ENCODE measurements at regions not wholly inside any gene's neighbourhood (a gene's known extent, or its start where the extent isn't known, plus 50 kb on each side); places are given as distances from the start of the nearest gene placed in this dataset.

DNA sequence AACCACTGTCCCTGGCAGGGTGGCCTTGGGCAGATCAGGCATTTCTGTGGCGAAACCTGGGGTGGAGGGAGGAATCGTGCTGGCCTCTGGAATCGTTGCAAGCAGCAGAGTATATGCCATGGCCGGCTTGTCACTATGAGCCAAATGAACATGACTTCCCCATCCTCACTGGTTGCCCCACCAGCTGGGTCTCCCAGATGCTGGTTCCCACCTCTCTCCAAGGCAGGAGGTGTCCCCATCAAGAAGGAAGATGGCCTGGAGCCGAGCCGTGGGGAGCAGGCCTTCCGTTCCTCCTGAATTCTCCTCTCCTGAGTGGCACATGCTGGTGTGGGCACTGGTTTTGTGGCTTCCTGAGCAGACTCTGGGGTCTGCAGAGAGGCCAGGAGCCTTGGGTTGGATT lies 60.2 kb upstream of the ACTRT2 start:
- Histone ChIP-seq H3K9me3 (no peaks in the 10 kb centered on the region), H3K4me3 (no peak overlapping the region), H3K36me3 (no peaks in the 10 kb centered on the region), H3K4me1 (no peaks in the 10 kb centered on the region), H3K27ac (no peak overlapping the region), H3K27me3 (no peaks in the 10 kb centered on the region)
- no peak for DNase-seq (ENCODE audit: extremely low spot score in 2 of 2)
- TF ChIP-seq POLR2A (IDR thresholded peaks at IDR 0.05) = no peak
- TF ChIP-seq POLR2AphosphoS5 (IDR thresholded peaks at IDR 0.05; ENCODE audit: insufficient read depth in 1 of 2, low read depth in 1 of 2) = no peak
- TF ChIP-seq, protein P1, sequence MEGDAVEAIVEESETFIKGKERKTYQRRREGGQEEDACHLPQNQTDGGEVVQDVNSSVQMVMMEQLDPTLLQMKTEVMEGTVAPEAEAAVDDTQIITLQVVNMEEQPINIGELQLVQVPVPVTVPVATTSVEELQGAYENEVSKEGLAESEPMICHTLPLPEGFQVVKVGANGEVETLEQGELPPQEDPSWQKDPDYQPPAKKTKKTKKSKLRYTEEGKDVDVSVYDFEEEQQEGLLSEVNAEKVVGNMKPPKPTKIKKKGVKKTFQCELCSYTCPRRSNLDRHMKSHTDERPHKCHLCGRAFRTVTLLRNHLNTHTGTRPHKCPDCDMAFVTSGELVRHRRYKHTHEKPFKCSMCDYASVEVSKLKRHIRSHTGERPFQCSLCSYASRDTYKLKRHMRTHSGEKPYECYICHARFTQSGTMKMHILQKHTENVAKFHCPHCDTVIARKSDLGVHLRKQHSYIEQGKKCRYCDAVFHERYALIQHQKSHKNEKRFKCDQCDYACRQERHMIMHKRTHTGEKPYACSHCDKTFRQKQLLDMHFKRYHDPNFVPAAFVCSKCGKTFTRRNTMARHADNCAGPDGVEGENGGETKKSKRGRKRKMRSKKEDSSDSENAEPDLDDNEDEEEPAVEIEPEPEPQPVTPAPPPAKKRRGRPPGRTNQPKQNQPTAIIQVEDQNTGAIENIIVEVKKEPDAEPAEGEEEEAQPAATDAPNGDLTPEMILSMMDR (IDR thresholded peaks at IDR 0.05) = no peak
- intact Hi-C loops (cut with DNase I) = no loop called here

DNA sequence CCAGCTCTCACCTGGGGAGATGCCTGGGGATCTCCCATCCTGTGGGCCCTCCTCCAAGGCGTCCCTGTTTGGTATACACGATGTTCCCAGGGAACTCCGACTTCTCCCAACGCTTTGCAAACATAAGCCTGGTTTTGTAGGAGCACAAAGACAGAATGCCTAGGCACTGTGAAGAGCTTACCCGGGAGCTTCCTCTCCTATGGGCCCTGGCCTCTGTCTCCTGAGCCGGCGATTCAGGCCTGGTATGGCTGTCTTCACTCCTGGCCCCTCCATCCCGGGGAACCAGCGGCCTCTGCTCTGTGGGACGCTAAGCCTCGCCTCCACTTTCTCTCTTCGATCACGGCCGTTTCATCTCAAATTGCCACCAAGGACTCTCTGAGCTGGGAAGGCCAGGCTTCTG lies 59.6 kb upstream of the ACTRT2 start:
- Histone ChIP-seq H3K9me3 (no peaks in the 10 kb centered on the region), H3K4me1 (no peaks in the 10 kb centered on the region), H3K27me3 (no peaks in the 10 kb centered on the region), H3K27ac (no peak overlapping the region), H3K4me3 (no peak overlapping the region), H3K36me3 (no peaks in the 10 kb centered on the region)
- TF ChIP-seq POLR2AphosphoS5 (IDR thresholded peaks at IDR 0.05; ENCODE audit: insufficient read depth in 1 of 2, low read depth in 1 of 2) = no peak
- intact Hi-C loops (cut with DNase I) = no loop called here
- DNase-seq (ENCODE audit: extremely low spot score in 2 of 2) = no peak

DNA sequence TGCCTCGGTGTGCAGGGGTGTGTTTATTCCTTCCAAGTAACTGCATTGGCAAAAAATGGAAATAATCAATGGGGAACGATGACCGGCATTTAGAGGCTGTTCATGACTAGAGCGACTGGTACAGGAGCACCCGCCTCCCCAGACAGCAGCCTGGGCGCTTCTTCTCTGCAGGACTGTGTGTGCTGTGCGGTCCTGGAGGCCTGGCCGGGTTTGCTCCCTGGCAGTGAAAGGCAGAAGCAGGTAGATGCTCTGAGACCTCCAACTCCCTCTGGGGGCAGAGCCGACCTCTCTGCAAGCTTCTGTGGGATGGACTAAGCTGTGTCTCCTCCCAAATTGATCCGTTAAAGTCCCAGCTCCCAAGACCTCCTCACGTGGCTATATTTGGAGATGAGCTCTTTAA lies 59.2 kb upstream of the ACTRT2 start:
- H3K4me1 ChIP-seq = no peaks in the 10 kb centered on the region
- no peak for DNase-seq (ENCODE audit: extremely low spot score in 2 of 2)
- intact Hi-C loops (cut with DNase I) = no loop called here
- no peaks in the 10 kb centered on the region for H3K9me3 ChIP-seq
- TF ChIP-seq POLR2AphosphoS5 (IDR thresholded peaks at IDR 0.05; ENCODE audit: insufficient read depth in 1 of 2, low read depth in 1 of 2) (no peak), POLR2A (IDR thresholded peaks at IDR 0.05) (no peak)
- TF ChIP-seq, protein P1 (IDR thresholded peaks at IDR 0.05) = no peak
- H3K4me3 ChIP-seq = no peak overlapping the region
- H3K27me3 ChIP-seq = no peaks in the 10 kb centered on the region
- H3K36me3 ChIP-seq = no peaks in the 10 kb centered on the region
- no peak overlapping the region for H3K27ac ChIP-seq

DNA sequence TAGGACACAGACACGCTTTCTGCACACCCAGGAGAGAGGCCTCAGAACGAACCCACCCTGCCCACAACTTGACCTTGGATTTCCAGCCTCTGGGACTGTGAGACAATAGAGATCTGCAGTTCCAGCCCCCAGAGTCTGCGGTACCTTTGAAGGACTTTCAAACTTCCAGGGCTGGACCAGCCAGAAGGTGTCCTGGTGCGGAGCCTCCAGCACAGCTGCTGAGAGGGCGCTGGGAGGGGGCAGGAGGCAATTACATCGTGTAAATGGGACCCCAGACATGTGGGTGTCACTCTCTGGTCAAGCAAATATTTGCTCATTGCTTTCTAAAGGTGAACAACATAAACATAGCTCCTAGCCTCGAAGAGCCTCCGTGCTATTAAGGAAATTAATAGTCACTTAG lies 58.7 kb upstream of the ACTRT2 start:
- TF ChIP-seq, protein P1 (IDR thresholded peaks at IDR 0.05) = no peak
- no peak for TF ChIP-seq POLR2A (IDR thresholded peaks at IDR 0.05)
- TF ChIP-seq POLR2AphosphoS5 (IDR thresholded peaks at IDR 0.05; ENCODE audit: insufficient read depth in 1 of 2, low read depth in 1 of 2) = no peak
- DNase-seq (ENCODE audit: extremely low spot score in 2 of 2) = no peak
- no peaks in the 10 kb centered on the region for H3K4me1 ChIP-seq
- H3K36me3 ChIP-seq = no peaks in the 10 kb centered on the region
- no peaks in the 10 kb centered on the region for H3K9me3 ChIP-seq
- H3K27me3 ChIP-seq = no peaks in the 10 kb centered on the region
- H3K27ac ChIP-seq = no peak overlapping the region
- intact Hi-C loops (cut with DNase I) = no loop called here
- H3K4me3 ChIP-seq = no peak overlapping the region

DNA sequence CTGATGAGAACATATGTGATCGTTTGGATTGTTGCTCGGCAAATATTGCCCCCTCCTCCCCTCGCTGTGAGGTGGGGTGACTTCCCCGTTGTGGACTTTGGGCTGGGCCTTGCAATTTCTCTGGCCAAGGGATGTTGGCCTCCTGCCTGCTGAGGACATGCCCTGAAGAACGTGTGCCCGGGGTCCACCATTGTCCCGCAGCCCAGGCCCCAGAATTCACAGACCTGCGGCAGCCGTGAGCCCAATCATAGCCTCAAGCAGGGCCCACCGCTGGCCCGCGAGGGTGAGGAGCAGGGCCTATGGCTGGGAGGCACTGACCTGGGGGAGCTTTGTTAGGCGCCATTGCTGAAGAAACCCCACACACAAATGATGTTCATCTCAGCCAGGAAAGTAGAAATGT lies 58.3 kb upstream of the ACTRT2 start:
- no peaks in the 10 kb centered on the region for H3K9me3 ChIP-seq
- intact Hi-C loops (cut with DNase I) = no loop called here
- H3K27me3 ChIP-seq = no peaks in the 10 kb centered on the region
- no peak for DNase-seq (ENCODE audit: extremely low spot score in 2 of 2)
- no peak for TF ChIP-seq POLR2AphosphoS5 (IDR thresholded peaks at IDR 0.05; ENCODE audit: insufficient read depth in 1 of 2, low read depth in 1 of 2)
- TF ChIP-seq POLR2A (IDR thresholded peaks at IDR 0.05) = no peak
- TF ChIP-seq, protein P1 (IDR thresholded peaks at IDR 0.05) = no peak
- H3K36me3 ChIP-seq = no peaks in the 10 kb centered on the region
- H3K4me1 ChIP-seq = no peaks in the 10 kb centered on the region
- H3K4me3 ChIP-seq = no peak overlapping the region
- no peak overlapping the region for H3K27ac ChIP-seq

DNA sequence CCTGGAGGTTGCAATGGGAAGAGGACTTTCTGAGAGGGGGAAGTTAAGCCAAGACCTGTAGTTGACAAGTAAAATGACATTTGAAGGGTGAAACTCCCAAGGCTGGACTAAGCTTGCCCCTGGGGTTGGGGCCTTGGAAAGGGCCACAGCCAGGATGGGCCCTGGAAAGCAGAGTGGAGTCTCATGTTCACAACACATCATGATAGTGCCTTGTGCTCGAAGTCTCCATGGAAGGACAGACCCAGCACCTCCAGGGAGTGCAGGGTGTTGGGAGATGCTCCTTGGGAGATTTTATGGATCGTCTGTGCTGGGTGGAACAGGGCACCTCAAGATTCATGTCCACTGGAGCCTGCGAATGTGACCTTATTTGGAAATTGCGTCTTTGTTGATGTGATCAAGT lies 55.6 kb upstream of the ACTRT2 start:
- Histone ChIP-seq H3K4me3 (no peak overlapping the region), H3K4me1 (no peaks in the 10 kb centered on the region), H3K27ac (no peak overlapping the region), H3K9me3 (no peaks in the 10 kb centered on the region), H3K36me3 (no peaks in the 10 kb centered on the region), H3K27me3 (no peaks in the 10 kb centered on the region)
- DNase-seq (ENCODE audit: extremely low spot score in 2 of 2) = no peak
- intact Hi-C loops (cut with DNase I) = no loop called here
- TF ChIP-seq, protein P1 (IDR thresholded peaks at IDR 0.05) = no peak
- TF ChIP-seq POLR2AphosphoS5 (IDR thresholded peaks at IDR 0.05; ENCODE audit: insufficient read depth in 1 of 2, low read depth in 1 of 2) (no peak), POLR2A (IDR thresholded peaks at IDR 0.05) (no peak)
